ENCODE measurements at regions not wholly inside any gene's neighbourhood (a gene's known extent, or its start where the extent isn't known, plus 50 kb on each side); places are given as distances from the start of the nearest gene placed in this dataset.

- TF ChIP-seq, protein P1, sequence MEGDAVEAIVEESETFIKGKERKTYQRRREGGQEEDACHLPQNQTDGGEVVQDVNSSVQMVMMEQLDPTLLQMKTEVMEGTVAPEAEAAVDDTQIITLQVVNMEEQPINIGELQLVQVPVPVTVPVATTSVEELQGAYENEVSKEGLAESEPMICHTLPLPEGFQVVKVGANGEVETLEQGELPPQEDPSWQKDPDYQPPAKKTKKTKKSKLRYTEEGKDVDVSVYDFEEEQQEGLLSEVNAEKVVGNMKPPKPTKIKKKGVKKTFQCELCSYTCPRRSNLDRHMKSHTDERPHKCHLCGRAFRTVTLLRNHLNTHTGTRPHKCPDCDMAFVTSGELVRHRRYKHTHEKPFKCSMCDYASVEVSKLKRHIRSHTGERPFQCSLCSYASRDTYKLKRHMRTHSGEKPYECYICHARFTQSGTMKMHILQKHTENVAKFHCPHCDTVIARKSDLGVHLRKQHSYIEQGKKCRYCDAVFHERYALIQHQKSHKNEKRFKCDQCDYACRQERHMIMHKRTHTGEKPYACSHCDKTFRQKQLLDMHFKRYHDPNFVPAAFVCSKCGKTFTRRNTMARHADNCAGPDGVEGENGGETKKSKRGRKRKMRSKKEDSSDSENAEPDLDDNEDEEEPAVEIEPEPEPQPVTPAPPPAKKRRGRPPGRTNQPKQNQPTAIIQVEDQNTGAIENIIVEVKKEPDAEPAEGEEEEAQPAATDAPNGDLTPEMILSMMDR (IDR thresholded peaks at IDR 0.05), result no peak
- TF ChIP-seq TEAD4 (CRISPR knock-in tag; IDR thresholded peaks at IDR 0.05) (no peak), NR3C1 (CRISPR knock-in tag; conservative IDR thresholded peaks at IDR 0.05; ENCODE audit: low read depth) (no peak), SP1 (CRISPR knock-in tag; conservative IDR thresholded peaks at IDR 0.05) (no peak)
Measured at GRCh38 chr2:216308576-216308975, 63.7 kb downstream of the MARCHF4 start.
